Amniotic epithelial cell (primary cell): ENCODE measurements at regions not wholly inside any gene's neighbourhood (a gene's known extent, or its start where the extent isn't known, plus 50 kb on each side); places are given as distances from the start of the nearest gene placed in this dataset.
"Not testable (repeated sequence)": the region's sequence is repeated elsewhere in the genome, so short reads cannot be mapped to it uniquely, and the experiment has no call there.

Experiments
- DNase-seq: peaks from one replicate; pipeline ENCODE4 v3.0.0-alpha.2; 2010; ENCODE audit warnings: low read depth

DNA sequence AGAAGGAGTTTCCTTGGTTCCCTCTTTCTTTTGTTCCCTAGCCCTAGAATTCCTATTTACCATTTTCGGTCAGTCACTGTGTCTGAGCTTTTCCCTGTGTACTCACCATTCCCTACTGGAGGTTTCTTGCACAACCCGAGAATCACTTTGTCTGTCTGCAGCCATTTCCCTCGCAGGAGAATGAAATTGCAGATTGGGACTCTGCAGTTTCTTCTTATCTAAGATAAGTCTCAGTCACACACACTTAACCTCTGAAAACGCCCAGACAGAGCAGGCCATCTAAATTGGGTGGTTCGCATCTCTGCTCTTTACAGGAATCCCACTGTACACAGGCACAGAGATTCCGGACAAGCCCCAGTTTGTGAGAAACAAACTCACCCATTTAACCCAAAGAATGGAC, 58.6 kb upstream of the CNTNAP2 start:
- no peak for DNase-seq

DNA sequence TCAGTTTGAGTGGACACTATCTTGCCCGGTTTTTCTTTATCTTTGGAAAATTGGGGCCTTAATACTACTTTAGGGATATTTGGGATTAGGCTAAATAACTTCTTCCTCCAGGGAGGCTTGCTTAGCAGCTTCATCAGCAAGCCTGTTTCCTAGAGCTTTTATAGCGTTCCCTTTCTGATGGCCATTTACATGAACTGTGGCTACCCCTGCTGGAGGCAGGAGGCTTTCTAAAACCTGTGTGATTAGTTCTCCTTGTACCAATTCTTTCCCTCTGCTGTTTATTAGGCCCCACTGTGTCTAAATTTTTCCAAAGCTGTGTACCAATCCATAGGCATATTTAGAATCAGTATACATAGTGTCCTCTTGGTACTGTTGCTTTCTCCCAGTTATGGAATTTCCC, 61.7 kb upstream of the CNTNAP2 start:
- DNase-seq: no peak

DNA sequence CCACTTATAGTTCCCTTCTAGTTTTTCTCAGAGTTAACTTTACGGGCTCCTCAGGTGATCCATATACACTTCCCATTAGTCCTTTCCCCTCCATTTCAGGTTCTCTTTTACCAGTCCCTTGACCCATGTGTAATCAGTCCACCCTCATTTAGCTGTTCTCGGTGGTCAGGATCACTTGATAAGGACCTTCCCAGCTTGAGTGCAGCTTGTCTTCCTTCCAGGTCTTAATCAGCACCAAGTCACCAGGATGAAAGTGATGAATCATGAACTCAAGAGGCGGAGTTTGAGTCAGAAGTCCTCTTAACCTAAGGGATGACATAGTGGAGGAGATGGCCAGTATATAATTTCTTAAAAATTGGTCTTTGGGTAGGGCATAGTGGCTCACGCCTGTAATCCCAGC, 63.1 kb upstream of the CNTNAP2 start:
- no peak for DNase-seq

DNA sequence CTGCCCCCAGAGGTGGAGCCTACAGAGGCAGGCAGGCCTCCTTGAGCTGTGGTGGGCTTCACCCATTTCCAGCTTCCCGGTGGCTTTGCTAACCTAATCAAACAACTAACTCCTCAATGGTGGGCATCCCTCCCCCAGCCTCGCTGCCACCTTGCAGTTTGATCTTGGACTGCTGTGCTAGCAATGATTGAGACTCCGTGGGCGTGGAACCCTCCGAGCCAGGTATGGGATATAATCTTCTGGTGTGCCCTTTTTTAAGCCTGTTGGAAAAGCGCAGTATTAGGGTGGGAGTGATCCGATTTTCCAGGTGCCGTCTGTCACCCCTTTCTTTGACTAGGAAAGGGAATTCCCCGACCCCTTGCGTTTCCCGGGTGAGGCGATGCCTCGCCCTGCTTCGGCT, 73.3 kb upstream of the CNTNAP2 start:
- DNase-seq: not testable (repeated sequence)

DNA sequence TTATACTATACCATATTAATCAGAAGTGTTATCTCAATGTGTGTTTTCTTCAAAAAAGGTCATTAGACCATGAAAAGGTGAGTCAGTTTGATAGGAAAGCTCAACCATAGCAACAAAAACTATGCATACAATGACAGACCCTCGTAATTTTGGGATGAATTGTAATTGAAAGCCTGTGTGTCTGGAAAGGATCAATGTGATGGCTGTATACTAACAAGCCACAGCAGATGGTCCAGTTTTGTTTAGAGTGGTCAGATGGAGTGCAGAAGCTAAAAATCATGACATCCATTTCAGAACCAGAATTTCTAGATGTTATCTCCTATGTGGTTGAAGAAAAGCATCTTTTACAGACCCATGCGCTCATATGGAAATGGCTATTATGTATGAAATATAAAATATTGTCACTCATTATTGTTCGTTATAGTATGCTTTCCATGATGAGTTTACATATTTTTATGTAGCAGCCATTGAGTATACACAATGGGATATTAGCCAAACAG, 88.3 kb upstream of the CNTNAP2 start:
- no peak for DNase-seq

DNA sequence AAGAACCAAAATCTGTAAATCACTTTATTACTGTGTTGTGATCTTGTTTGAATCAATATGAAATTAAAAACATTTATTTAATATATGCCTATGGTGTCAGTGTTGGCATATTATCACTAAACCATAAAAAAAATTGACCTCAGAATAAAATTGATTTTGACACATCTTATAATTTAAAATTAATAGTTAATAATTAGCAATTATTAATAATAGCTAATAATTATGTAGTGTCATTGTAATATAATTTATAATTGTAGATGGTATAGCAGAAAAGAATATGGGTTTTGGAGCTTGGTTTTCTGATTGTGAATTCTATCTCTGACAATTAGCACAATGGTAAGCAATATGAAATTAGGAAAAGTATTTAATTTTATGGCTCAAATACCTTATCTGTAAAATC, 89.4 kb upstream of the CNTNAP2 start:
- no peak for DNase-seq

DNA sequence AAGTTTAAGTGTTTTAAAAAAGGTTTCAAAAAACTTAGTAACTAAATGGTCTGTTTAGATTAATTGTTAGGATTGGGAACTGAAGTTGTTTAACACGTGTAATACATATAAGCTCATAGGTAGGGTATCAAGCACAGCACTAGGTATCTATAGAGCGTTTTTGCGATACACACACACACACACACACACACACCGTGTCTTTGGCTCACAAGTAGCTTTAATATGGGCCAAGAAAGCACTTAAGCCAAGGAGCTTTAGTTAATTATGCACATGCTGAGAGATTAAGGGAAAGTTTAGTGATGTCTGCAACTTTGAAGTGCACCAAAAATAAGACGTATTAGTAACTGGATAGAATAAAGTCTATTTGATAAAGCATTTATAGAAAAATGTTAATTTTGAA, 93.8 kb upstream of the CNTNAP2 start:
- DNase-seq: no peak

DNA sequence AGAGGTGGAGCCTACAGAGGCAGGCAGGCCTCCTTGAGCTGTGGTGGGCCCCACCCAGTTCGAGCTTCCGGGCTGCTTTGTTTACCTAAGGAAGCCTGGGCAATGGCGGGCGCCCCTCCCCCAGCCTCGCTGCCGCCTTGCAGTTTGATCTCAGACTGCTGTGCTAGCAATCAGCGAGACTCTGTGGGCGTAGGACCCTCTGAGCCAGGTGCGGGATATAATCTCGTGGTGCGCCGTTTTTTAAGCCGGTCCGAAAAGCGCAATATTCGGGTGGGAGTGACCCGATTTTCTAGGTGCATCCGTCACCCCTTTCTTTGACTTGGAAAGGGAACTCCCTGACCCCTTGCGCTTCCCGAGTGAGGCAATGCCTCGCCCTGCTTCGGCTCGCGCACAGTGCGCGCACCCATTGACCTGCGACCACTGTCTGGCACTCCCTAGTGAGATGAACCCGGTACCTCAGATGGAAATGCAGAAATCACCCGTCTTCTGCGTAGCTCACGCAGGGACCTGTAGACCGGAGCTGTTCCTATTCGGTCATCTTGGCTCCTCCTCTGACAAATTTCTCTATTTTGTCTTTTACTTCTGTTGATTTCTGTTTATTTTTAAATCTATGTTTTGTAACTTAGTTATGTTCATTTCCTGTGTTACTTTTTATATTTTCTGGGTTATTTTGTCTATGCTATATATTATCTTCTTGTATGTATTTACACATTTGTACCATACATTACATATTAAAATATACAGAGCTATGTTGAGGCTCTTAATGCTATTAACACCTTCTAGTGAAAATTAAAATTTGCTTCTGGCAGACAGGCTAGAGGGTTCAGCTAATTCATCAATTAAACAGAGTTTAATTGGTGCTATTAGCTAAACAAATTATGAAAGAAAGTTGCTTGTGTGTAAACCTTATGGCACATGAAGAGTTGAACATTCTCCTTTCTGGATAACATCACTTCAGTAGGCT, 97.3 kb upstream of the CNTNAP2 start:
- DNase-seq: not testable (repeated sequence)

DNA sequence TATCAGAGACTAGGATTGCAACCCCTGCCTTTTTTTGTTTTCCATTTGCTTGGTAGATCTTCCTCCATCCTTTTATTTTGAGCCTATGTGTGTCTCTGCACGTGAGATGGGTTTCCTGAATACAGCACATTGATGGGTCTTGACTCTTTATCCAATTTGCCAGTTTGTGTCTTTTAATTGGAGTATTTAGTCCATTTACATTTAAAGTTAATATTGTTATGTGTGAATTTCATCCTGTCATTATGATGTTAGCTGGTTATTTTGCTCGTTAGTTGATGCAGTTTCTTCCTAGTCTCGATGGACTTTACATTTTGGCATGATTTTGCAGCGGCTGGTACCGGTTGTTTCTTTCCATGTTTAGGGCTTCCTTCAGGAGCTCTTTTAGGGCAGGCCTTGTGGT, 99.2 kb upstream of the CNTNAP2 start:
- not testable (repeated sequence) for DNase-seq

DNA sequence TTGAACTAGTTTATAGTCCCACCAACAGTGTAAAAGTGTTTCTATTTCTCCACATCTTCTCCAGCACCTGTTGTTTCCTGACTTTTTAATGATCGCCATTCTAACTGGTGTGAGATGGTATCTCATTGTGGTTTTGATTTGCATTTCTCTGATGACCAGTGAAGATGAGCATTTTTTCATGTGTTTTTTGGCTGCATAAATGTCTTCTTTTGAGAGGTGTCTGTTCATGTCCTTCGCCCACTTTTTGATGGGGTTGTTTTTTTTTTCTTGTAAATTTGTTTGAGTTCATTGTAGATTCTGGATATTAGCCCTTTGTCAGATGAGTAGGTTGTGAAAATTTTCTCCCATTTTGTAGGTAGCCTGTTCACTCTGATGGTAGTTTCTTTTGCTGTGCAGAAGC, 102.4 kb upstream of the CNTNAP2 start:
- not testable (repeated sequence) for DNase-seq

DNA sequence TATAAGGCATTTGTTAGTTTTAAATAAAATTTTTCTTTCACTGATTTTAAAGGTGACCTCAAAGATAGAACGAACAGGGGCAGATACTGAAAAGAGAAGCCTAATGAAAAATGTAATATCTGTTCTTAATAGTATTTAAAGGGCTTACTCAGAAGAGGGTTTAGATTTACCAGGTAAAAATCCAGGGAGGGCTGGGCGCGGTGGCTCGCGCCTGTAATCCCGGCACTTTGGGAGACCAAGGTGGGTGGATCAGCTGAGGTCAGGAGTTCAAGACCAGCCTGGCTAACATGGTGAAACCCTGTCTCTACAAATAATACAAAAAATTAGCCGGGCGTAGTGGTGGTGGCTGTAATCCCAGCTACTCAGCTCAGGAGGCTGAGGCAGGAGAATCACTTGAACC, 108.3 kb upstream of the CNTNAP2 start:
- DNase-seq: no peak

DNA sequence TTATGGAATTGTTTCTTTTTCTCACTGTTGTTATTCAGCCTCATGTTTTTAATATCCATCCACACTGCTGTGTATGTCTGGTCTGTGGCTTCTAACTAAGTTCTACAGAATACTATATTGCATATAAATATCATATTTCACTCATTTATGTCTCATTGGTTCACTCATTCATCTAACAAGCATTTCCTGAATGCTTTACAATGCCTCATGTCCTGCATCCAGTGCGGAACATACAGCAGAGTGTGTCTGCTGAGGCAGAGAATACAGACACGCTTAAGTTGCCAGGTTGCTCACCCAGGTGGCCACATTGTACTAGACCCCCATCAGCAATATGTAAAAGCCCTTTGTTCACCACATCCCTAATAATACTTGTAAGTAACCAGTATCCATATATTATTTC, 111.8 kb upstream of the CNTNAP2 start:
- no peak for DNase-seq

DNA sequence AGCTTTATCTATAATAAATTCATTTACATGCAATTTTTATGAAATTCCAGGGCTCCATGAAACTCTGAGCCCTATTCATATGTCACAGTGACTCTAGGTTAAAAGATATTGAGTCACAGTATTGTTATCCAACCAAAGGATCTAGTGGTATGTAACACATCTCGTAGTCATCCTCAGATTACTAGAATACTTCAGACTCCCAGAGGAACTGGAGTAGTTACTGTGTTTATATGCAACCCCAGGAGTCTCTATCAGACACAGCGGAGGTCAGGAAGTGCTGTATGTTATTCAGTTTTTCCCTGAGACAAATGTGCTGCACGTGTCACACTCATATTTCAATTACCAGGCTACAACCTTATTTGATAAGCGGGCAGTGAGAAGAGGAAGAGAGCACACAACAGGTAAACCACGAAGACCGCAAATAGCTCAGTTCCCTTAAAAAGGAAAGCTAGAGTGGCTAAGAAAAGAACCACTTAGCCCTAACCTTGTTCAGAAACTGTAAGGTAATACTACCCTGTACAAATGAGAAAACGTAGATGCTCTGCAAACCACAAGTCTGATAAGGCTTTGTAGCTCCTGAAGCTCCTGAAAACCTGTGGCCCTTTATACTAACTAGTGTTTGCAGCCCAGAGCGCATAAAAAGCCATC, 114.0 kb upstream of the CNTNAP2 start:
- DNase-seq: no peak

DNA sequence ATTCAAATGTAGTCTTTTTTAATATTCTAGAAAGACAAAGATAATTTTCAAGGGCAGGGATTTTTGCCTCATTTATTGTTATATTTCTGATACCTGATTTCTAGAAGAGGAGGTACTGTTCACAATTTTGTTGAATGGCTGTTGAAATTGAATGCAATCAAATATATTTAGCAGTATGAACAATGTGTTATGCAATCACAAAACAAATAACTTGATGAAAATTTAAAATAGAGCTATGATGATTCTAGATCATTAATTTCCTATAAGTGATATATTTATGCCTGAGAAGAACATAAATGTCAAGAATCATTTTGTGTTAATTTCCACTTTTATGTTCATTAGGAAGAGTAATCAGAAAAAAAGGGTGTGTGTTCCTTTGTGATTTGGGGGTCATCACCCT, 114.6 kb upstream of the CNTNAP2 start:
- no peak for DNase-seq

DNA sequence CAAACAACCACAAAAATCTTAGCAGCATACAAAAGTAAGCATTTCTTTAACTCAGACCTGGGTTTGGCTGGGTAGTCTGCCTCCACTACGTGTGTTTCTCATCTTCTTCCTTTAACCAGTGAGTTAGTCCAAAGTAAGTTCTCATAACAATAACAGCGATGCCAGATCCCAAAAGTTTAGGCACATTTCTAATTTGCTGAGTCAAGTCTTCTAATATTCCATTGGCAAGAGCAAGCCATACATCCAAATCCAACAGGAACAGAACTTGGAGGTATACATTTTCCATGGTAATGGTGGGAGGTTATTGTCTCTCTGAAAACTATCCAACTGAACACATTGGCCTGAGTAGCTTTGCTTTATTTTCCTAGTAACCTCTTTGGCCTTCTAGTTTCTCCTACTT, 115.7 kb upstream of the CNTNAP2 start:
- no peak for DNase-seq

DNA sequence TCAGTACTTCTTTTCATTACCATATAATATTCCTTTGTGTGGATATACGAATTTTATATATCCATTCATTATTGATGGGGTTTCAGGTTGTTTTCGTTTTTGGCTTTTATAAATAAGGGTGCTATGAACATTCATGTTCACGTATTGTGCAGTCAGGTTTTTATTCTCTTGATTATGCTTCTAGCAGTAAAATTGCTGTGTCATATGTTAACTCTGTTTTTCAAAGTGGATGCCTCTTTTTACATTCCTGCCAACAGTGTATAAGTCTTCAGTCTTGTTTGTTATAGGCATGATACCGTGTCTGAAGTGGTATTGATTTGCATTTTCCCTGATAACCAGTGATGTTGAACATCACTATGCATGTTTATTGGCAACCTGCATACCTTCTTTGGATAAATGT, 127.1 kb upstream of the CNTNAP2 start:
- no peak for DNase-seq

DNA sequence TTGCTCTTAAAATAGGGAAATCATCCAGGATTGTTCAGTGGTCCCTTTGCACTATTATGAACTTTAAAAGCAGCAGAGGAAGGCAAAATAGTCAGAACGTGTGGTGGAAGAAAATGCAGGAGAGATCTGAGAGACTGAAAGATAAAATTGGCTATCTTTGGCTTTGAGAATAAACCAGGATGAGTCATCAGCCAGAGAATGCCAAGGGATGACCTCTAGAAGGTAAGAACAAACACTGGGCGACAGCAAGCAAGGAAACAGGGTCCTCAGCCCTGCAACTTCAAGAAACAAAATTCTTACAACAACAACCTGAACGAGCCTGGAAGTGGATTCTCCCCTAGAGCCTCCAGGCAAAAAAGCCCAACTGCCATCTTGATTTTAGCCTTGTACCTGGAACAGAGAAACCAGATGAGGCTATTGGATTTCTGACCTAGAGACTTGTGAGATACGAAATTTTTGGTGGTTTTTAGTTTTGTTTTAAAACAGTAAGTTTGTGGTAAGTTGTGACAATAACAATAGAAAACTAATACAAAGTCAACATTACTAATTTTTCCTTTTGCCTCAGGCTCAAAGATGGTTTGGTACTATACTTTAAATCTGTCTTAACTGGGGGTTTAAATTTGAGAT, 130.2 kb upstream of the CNTNAP2 start:
- no peak for DNase-seq

DNA sequence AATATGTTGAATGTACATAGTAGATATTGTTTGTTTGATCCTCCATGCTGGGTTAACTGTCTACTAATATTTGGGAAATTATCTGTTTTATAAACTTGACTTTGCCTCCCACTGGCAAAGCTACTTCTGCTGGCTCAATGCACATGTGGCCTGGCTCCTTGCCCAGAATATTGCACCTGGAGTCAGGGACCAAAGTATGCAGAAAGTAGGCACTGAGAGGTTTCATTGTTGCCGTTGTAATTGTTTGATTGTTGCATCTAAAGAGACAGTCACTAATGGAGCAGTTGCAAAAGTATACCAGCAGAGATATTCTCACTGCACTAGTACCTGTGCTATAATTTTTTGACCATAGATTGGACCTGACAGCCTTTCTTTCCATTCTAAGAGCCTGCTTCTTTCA, 137.8 kb upstream of the CNTNAP2 start:
- DNase-seq: no peak

DNA sequence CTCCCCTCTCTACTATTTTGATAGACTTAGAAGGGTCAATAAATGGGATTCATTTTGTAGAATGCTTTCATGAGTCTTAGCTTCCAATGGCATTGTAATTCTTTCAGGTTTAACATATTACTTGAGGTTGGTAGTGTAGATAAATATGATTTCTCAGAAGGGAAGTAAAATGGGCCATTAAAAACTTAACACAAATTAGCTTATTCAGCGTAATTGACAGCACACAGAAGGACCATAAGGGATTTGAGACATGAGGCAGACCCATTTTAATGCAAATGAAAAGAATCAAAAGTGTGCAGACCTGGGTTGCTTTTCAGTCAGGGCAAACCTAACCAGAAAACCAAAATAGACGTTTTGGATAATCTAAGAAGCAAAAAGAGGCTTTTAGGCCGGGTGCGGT, 156.6 kb upstream of the CNTNAP2 start:
- no peak for DNase-seq

DNA sequence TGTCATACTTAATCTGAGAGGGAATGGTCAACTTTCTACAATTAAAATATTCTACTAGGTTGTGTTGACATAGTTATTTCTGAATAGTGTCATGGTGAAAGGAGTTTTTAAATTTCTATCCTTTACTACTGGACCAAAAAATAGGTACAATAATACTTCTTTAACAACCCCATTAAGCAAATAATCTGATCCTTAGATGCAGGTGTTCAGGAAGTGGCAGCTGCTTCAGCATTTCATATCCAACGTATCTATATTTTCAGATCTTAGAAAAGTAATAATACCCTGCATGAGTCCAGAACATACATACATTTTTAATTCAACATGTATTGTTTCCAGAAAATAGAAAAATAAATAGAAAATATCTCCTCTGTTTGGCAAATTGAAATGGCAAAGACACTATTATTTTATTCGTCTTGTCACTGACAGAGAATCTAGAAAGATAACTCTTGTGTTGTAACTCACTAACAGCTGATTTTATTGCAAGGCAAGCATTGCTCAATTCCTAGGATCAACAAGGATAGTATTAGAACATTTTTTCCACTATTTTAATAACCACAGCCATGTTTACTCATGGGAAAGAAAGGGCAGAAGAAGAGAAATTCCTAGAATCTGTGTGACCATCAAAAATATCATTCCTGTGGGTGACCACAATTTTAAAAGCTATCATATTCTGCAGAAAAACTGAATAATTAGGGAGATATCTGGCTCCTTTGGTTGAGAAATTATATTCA, 159.3 kb upstream of the CNTNAP2 start:
- DNase-seq: no peak

DNA sequence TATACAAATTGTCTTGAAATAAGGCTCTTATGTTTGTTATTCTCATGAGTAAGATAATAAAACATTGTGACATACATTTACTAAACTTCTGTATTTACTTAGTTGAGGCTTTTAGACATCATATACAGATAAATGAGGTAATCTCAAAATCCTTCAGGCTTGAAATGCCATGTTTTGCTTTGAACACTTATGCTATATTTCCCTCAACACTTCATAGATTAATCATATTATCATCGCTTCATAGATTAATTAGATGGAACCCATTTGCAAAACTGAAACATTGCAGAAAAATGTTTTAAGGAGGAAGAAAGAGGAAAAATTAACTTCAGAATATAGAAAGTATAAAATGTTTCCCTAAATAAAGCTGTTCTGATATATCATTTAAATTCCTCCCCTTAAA, 165.0 kb upstream of the CNTNAP2 start:
- DNase-seq: no peak

DNA sequence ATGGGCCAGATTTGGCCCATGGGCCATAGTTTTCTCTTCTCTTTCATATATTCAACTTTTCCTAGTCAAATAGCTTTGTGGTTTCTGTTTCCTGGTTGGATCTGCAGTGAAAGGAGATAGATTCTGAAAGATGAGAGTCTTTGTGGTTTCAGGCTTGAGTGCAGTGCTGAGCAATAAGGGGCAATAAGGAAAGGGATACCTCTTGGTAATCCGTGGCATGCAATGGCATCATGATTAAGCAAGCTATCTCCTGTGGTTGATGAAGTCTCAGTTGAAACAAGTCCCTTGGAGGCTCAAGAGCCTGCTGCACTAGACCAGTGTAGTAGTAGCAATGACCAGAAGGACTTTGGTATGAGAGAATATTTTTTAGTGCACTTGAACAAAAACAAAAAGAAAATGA, 187.7 kb upstream of the CNTNAP2 start:
- DNase-seq: no peak
